HFF-Myc (cell line): ENCODE measurements at regions not wholly inside any gene's neighbourhood (a gene's known extent, or its start where the extent isn't known, plus 50 kb on each side); places are given as distances from the start of the nearest gene placed in this dataset.

Source experiments
- DNase-seq: peaks from one replicate; pipeline ENCODE4 v3.0.0-alpha.2; 2011; ENCODE audit warnings: low read depth; ENCODE audit errors: extremely low read depth
- H3K4me3 ChIP-seq: replicated peaks from 2 replicates; pipeline ENCODE4 v1.5.1; 2011; ENCODE audit warnings: low read depth, mild to moderate bottlenecking, control low read depth, low read length
- CTCF ChIP-seq: IDR thresholded peaks from 2 replicates; pipeline ENCODE4 v1.5.1; 2012; ENCODE audit warnings: mild to moderate bottlenecking, low read depth, low read length, control low read depth; ENCODE audit errors: missing control alignments

GRCh38 chr10:47058961-47059391, 147.7 kb downstream of the PTPN20 start:
- DNase-seq = peak; percentile 6
- no peak overlapping the region for H3K4me3 ChIP-seq
- no peak for TF ChIP-seq CTCF

GRCh38 chr10:47059606-47060311, 148.5 kb downstream of the PTPN20 start:
- no peak overlapping the region for H3K4me3 ChIP-seq
- TF ChIP-seq CTCF = no peak
- no peak for DNase-seq

GRCh38 chr10:47060356-47060755, 149.1 kb downstream of the PTPN20 start:
- no peak for TF ChIP-seq CTCF
- no peak overlapping the region for H3K4me3 ChIP-seq

GRCh38 chr10:47060993-47061500, 149.8 kb downstream of the PTPN20 start:
- DNase-seq = no peak
- no peak overlapping the region for H3K4me3 ChIP-seq
- TF ChIP-seq CTCF = no peak

More at GRCh38 chr10:47060356-47060755, 149.1 kb downstream of the PTPN20 start:
- no peak for DNase-seq

GRCh38 chr10:47061776-47062175, 150.5 kb downstream of the PTPN20 start:
- no peak for TF ChIP-seq CTCF
- no peak overlapping the region for H3K4me3 ChIP-seq
- no peak for DNase-seq

- H3K4me3 ChIP-seq = no peak overlapping the region
These were observed 151.4 kb downstream of the PTPN20 start for GRCh38 chr10:47062441-47063200.

More at GRCh38 chr10:47062441-47063200, 151.4 kb downstream of the PTPN20 start:
- DNase-seq = no peak
- peak; percentile 8 for TF ChIP-seq CTCF
